GM21717 (cell line): ENCODE measurements at regions not wholly inside any gene's neighbourhood (a gene's known extent, or its start where the extent isn't known, plus 50 kb on each side); places are given as distances from the start of the nearest gene placed in this dataset.
A peak's percentile ranks its signal among the peaks of the same experiment; 100 is the strongest.

Experiments used
- ATAC-seq: cut with Tn5 transposase; IDR thresholded peaks from one replicate; pipeline ENCODE4 v1.9.1; 2021; ENCODE audit warnings: mild to moderate bottlenecking, moderate library complexity; ENCODE audit not compliant: unreplicated experiment

- ATAC-seq: no peak
Measured at GRCh38 chr12:63321373-63321772, 170.4 kb upstream of the AVPR1A start.

- ATAC-seq: no peak
Measured at GRCh38 chr12:63319936-63320633, 169.1 kb upstream of the AVPR1A start.

GRCh38 chr12:63319386-63319785 lies 168.4 kb upstream of the AVPR1A start:
- ATAC-seq: peak; percentile 65

- ATAC-seq: no peak
Measured at GRCh38 chr12:63318933-63319332, 167.9 kb upstream of the AVPR1A start.

DNA sequence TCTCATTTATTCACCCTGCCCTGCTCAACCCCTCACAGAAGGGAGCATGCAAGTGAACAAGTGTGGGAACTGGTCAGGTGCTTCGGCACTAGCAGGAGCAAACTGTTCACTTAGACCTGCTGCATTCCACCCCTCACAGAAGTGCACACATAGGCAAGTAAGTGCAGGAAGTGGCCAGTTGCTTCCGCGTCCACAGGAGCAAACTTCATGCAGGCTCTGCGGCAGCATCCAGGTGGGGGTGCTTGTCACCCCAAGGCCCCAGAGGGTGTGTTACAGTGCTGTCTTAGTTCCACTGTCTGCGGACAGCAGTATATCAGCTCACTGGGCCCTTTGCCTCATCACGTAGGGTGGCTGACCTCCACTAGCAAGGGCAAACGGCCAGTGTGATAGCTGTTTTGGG lies 167.3 kb upstream of the AVPR1A start:
- ATAC-seq: no peak

- ATAC-seq: no peak
Measured at GRCh38 chr12:63317880-63318279, 166.9 kb upstream of the AVPR1A start.

- ATAC-seq: no peak
Measured at GRCh38 chr12:63317286-63317846, 166.4 kb upstream of the AVPR1A start.

GRCh38 chr12:63313139-63313538 lies 162.1 kb upstream of the AVPR1A start:
- ATAC-seq: no peak

DNA sequence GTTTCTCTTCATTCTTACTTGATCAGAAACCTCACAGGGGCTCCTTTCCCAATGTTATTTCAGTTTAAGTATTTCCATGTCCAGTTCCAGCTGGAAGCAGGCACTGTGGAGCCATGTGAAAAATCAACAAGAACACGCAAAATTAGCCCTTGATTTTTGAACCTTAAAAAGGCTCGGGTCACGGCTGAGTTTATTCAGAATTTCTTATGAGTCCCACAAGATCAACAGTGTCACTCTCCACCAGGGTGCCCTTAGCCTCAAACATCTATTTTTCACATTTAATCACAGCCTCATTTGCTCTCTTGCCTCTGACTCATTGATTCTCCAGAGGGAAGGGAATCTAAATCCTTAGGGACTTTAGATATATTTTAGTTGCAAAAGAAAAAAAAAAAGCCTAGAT lies 157.7 kb upstream of the AVPR1A start:
- ATAC-seq: no peak

- ATAC-seq: no peak
Measured at GRCh38 chr12:63307849-63308248, 156.8 kb upstream of the AVPR1A start.

DNA sequence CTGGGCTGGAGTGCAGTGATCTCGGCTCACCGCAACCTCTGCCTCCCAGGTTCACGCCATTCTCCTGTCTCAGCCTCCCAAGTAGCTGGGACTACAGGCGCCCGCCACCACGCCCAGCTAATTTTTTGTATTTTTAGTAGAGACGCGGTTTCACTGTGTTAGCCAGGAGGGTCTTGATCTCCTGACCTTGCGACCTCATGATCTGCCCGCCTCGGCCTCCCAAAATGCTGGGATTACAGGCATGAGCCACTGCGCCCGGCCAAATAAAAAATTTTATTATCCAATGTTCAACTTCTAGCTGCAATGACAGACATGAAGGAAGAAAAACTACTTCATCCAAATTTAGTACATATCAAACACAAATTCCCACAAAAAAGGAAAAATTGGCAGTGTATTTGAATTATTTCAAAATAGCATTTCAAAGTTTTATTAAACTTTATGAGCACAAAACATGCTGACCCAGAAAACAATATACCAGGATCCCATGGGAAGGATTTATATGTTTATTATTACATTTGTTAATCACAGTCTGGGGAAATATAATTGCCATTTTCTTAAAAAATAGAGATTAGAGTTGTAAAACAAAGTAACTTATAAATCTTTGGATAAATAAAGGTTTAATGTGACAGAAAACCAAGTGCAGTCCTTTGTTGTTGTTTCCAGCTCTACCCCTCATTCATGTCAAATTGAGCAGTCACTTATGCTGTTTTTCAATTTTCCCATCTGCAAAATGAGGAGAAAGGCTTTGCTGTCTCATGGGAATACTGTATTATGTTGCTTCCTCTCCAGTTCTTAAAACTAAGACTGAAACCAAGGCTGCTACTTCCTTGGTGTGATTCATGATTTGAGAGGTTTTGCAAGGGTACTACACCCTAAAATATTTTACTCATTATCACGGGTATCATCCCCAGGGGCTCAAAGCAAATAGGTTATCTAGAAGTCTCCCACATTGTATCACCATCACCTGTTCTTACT lies 155.2 kb upstream of the AVPR1A start:
- no peak for ATAC-seq

GRCh38 chr12:63304887-63305316 lies 153.9 kb upstream of the AVPR1A start:
- ATAC-seq: peak; percentile 47

- peak; percentile 36 for ATAC-seq
Measured at GRCh38 chr12:63302941-63303536, 152.0 kb upstream of the AVPR1A start.

GRCh38 chr12:63302269-63302940 lies 151.4 kb upstream of the AVPR1A start:
- ATAC-seq: peak; percentile 81

DNA sequence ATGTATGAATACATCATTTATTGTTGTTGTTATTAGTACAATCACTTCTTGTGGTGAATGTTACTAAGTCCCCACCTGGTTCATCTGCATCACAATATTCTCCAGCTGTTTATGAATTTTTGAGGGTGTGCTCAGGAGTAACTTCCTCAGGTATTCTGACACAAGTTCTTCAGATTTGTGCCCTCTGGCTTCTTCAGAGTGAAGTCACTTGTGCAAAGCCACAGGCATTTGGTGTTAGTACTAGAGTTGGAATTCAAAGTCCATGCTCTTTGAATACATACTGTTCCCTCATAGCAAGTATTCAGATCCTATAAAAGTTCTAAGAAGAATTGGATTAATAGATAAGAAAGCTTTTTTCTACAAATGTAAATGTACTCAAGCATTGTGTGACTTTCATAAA lies 150.3 kb upstream of the AVPR1A start:
- no peak for ATAC-seq

DNA sequence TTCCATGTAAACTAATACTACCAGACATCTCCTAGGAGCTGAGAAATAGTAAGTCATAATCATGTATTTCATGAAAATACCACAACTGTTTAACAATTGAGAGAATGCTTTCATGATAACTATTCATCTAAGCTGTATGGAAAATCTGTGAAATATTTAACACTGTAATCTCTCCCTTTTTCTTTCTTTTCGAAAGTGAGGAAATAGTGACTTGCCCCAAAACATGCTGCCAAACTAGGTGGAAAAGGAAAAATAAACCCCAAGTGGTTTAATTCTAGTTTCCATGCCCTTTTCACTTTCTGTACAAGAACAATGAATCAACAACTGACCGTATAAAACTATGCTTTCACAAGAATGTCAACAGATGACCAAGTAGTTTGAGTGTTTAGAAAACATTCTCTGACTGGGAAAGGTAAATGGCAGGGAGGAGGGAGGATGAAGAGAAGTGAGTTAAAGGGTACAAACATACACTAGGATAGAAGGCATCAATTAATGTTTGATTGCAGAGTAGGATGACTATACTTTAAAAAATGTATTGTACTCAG lies 147.5 kb upstream of the AVPR1A start:
- ATAC-seq: no peak

GRCh38 chr12:63294327-63294632 lies 143.3 kb upstream of the AVPR1A start:
- no peak for ATAC-seq

- no peak for ATAC-seq
Measured at GRCh38 chr12:63292471-63293221, 141.6 kb upstream of the AVPR1A start.

GRCh38 chr12:63276537-63277365 lies 125.8 kb upstream of the AVPR1A start:
- ATAC-seq: peak; percentile 77
